HG03159 (cell line): ENCODE measurements at regions not wholly inside any gene's neighbourhood (a gene's known extent, or its start where the extent isn't known, plus 50 kb on each side); places are given as distances from the start of the nearest gene placed in this dataset.

Experiments used
- ATAC-seq: cut with Tn5 transposase; IDR thresholded peaks from one replicate; pipeline ENCODE4 v1.9.1; 2021; ENCODE audit warnings: mild to moderate bottlenecking, moderate library complexity; ENCODE audit not compliant: unreplicated experiment

- no peak for ATAC-seq
Measured at GRCh38 chr18:41269294-41269693, 685.7 kb upstream of the PIK3C3 start.

GRCh38 chr18:41268271-41268670 lies 686.8 kb upstream of the PIK3C3 start:
- ATAC-seq = no peak

- ATAC-seq = no peak
Measured at GRCh38 chr18:41266616-41267015, 688.4 kb upstream of the PIK3C3 start.

GRCh38 chr18:41266204-41266603 lies 688.8 kb upstream of the PIK3C3 start:
- ATAC-seq = no peak

GRCh38 chr18:41265047-41265446 lies 690.0 kb upstream of the PIK3C3 start:
- ATAC-seq = no peak

- no peak for ATAC-seq
Measured at GRCh38 chr18:41263956-41264355, 691.1 kb upstream of the PIK3C3 start.

GRCh38 chr18:41262688-41263087 lies 692.3 kb upstream of the PIK3C3 start:
- ATAC-seq = no peak

- no peak for ATAC-seq
Measured at GRCh38 chr18:41244591-41245037, 710.4 kb upstream of the PIK3C3 start.

GRCh38 chr18:41237317-41237716 lies 717.7 kb upstream of the PIK3C3 start:
- ATAC-seq = no peak

- ATAC-seq = no peak
Measured at GRCh38 chr18:41231681-41232080, 723.4 kb upstream of the PIK3C3 start.

- ATAC-seq = no peak
Measured at GRCh38 chr18:41227993-41228392, 727.0 kb upstream of the PIK3C3 start.

GRCh38 chr18:41226911-41227310 lies 728.1 kb upstream of the PIK3C3 start:
- no peak for ATAC-seq

GRCh38 chr18:41226186-41226585 lies 728.8 kb upstream of the PIK3C3 start:
- ATAC-seq = no peak

- ATAC-seq = no peak
Measured at GRCh38 chr18:41216341-41217003, 738.6 kb upstream of the PIK3C3 start.

- ATAC-seq = no peak
Measured at GRCh38 chr18:41207706-41208105, 747.3 kb upstream of the PIK3C3 start.

- no peak for ATAC-seq
Measured at GRCh38 chr18:41206341-41206830, 748.6 kb upstream of the PIK3C3 start.

- ATAC-seq = no peak
Measured at GRCh38 chr18:41199212-41199611, 755.8 kb upstream of the PIK3C3 start.

- no peak for ATAC-seq
Measured at GRCh38 chr18:41197967-41198366, 757.1 kb upstream of the PIK3C3 start.

- no peak for ATAC-seq
Measured at GRCh38 chr18:41170346-41170745, 784.7 kb upstream of the PIK3C3 start.

- ATAC-seq = no peak
Measured at GRCh38 chr18:41165625-41166024, 789.4 kb upstream of the PIK3C3 start.

GRCh38 chr18:41162781-41163180 lies 792.3 kb upstream of the PIK3C3 start:
- ATAC-seq = no peak

GRCh38 chr18:41162191-41162590 lies 792.8 kb upstream of the PIK3C3 start:
- ATAC-seq = no peak
